ENCODE measurements at regions not wholly inside any gene's neighbourhood (a gene's known extent, or its start where the extent isn't known, plus 50 kb on each side); places are given as distances from the start of the nearest gene placed in this dataset.
"Not testable (repeated sequence)": the region's sequence is repeated elsewhere in the genome, so short reads cannot be mapped to it uniquely, and the experiment has no call there.

DNA sequence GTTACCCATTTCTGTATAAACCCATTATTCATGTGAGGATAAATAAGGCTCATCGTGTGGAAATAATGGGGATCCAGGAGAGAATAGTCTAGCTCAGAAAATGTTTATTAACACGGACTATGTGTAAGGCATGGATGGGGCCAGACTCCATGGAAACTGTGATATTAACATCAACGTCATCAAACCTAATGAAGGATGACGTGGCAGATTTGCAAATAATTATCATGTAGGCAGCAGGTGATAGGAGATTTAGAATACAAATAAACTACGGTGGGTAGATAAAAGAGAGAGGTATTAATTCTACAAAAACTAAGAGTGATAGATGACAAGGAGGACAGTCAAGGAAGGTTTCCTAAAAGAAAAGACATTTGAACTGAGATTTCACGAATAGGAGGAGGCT lies 592.2 kb downstream of the REEP3 start:
- DNase-seq (ENCODE audit: low read depth in 2 of 2), result no peak

GRCh38 chr10:64113792-64114191 lies 592.6 kb downstream of the REEP3 start:
- no peak for DNase-seq (ENCODE audit: low read depth in 2 of 2)

- no peak for DNase-seq (ENCODE audit: low read depth in 2 of 2)
Observed at GRCh38 chr10:64115471-64115870, 594.3 kb downstream of the REEP3 start.

DNA sequence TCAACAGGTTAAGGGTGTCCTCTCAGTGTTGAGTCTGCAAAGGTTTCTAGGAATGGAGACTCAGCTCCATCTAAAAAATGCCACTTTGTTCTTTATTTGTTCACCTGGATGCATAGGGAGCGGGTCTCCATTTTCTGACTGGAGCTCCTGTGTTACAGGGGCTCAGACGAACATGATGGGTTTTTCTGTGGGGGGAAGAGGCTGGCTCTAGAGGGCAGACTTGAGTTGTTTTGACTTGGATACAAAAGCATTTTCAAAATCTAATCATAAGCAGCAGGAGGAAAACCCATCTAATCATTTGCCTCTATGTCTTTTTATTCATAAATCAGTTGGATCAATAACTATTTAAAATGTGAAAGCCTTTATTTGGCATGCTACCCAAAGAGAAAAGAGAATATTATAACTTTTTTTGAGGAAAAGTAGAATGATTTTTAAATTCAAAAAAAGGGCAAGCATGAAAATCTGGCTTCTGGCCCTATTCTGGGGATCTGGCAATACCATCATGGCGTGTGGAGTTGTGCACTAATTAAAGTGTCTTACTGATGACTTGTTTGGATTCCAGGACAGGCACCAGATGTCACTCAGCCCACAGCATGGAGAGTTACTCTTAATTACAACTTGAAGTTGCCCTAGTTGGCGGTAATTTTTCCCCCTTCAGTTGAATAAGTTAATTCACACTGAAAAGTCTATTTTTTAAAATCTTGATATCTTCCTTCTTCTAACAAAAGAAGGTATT lies 594.9 kb downstream of the REEP3 start:
- no peak for DNase-seq (ENCODE audit: low read depth in 2 of 2)

- no peak for DNase-seq (ENCODE audit: low read depth in 2 of 2)
Observed at GRCh38 chr10:64116707-64117106, 595.5 kb downstream of the REEP3 start.

DNA sequence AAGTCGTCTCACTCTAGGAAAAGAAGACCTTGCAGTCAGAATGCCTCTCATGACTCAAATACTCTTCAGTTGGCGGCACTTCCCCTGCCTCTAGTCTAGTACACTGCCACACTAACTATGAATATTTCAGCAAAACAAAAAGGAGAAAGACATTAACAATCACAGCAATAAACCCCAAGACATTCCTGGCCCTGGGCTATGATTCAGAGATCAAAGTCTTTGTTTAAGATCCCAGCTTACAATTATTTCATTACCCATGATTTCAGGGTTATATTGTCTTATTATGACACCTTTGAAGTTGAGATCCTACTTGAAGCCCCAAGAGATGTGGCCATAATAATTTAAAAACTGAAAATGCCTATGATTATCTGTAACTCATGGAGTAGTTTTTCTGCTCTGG lies 597.5 kb downstream of the REEP3 start:
- no peak for DNase-seq (ENCODE audit: low read depth in 2 of 2)

- not testable (repeated sequence) for DNase-seq (ENCODE audit: low read depth in 2 of 2)
Observed at GRCh38 chr10:64120301-64120980, 599.2 kb downstream of the REEP3 start.

GRCh38 chr10:64130152-64130551 lies 609.0 kb downstream of the REEP3 start:
- DNase-seq (ENCODE audit: low read depth in 2 of 2), result no peak

- no peak for DNase-seq (ENCODE audit: low read depth in 2 of 2)
Observed at GRCh38 chr10:64134676-64135075, 613.5 kb downstream of the REEP3 start.

- no peak for DNase-seq (ENCODE audit: low read depth in 2 of 2)
Observed at GRCh38 chr10:64142395-64142794, 621.2 kb downstream of the REEP3 start.

DNA sequence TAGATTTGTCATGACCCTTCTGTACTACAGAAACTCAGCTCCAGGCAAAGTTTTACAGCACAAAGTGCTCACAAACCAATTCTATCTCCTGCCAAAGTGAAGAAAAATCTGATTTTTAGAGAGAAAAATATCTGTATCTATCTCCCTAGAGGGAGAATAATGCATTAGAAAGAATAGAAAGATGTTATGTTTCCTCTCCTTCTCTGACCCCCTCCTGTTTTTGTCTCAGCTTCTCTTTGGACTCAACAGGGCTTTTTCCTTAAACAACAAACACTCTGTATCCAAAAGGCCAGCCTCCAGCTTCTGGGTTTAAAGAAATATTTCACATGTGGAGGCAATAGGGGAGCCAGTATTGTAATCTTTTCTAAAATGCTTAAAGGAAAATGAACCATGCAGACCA lies 627.4 kb downstream of the REEP3 start:
- no peak for DNase-seq (ENCODE audit: low read depth in 2 of 2)

- DNase-seq (ENCODE audit: low read depth in 2 of 2), result no peak
Observed at GRCh38 chr10:64156166-64156565, 635.0 kb downstream of the REEP3 start.

GRCh38 chr10:64158551-64158950 lies 637.4 kb downstream of the REEP3 start:
- DNase-seq (ENCODE audit: low read depth in 2 of 2), result no peak

DNA sequence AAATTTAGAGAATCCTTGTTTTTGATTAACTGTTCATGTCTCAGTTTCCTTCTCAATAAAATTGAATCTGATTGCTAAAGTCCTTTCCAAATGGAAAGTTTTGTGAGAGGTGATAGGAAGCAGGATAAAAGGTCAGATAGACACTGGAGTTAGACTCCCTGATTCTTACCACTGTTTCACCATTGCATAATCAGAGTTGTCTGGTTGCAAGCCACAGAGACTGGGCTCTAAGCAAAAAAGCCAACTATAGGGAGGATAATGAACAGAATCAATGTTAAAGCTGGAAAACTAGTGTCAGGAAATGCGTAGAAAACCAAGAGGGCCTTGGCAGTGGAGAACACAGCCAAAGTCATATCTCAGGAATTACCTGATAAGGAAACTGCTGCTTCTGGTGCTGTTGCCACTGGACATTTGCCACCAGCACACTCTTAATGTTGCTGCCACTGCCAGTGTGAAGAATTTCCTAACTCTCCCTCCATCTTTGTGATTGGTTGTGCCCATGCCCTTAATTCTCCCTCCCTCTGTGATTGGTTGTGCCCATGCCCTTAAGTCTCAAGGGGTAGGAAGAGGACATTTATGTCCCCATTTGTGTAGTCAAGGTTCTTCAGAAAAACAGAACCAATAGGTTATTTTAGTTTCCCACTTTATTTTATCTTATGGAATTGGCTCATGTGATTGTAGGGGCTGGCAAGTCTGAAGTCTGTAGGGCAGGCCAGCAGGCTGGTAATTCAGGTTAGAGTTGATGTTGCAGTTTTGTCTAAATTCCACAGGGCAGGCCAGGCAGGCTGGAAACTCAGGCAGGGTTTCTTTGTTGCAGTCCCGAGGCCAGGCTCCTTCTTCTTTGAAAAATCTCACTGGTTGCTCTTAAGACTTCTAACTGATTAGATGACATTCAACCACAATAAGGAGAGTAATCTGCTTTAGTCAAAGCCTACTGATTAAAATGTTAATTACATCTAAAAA lies 639.0 kb downstream of the REEP3 start:
- no peak for DNase-seq (ENCODE audit: low read depth in 2 of 2)

- no peak for DNase-seq (ENCODE audit: low read depth in 2 of 2)
Observed at GRCh38 chr10:64170791-64171190, 649.6 kb downstream of the REEP3 start.

DNA sequence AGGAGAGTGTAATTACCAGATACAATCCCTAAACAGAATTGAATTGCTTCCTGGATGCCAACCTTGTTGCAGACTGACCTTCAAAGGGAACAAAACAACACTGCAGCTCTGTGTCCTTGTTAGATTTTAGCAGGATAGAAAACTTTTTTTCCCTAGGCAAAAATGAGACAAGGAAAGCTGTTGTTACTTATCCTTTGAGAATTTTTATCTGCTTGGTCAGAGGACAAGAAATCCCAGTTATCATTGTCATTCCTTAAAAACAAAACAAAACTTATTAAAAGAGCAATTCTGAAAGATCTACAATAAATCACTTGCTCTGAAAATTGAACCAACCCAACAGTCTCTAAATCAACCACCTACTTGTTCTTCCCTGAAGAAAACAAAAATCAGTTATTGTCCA lies 652.6 kb downstream of the REEP3 start:
- no peak for DNase-seq (ENCODE audit: low read depth in 2 of 2)

DNA sequence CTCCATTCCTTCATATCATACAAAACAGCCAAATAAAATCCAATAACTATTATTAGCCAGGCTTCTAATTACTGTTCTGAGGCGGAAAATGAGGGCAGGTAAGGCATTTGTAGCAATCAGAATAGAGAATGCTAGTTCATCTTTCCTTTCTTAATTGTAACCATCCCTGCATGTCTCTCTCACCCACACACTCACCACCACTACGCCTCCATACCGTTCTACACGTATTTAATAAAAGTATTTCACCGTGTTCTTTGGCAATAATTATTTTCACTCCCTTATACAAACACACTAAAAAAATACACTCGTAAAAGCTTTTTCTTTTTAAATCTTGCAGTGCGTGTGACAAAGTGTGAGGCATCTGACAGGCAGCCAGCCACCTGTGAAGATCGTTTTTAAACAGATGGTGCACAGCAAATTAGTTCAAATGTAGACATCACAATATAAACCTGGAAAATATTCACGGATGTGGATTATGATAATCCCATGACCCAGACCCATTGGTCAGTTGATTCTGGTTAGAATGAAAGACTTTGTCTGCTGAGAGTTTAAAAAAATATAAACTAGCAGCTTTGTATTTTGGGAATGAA lies 653.6 kb downstream of the REEP3 start:
- DNase-seq (ENCODE audit: low read depth in 2 of 2), result no peak

DNA sequence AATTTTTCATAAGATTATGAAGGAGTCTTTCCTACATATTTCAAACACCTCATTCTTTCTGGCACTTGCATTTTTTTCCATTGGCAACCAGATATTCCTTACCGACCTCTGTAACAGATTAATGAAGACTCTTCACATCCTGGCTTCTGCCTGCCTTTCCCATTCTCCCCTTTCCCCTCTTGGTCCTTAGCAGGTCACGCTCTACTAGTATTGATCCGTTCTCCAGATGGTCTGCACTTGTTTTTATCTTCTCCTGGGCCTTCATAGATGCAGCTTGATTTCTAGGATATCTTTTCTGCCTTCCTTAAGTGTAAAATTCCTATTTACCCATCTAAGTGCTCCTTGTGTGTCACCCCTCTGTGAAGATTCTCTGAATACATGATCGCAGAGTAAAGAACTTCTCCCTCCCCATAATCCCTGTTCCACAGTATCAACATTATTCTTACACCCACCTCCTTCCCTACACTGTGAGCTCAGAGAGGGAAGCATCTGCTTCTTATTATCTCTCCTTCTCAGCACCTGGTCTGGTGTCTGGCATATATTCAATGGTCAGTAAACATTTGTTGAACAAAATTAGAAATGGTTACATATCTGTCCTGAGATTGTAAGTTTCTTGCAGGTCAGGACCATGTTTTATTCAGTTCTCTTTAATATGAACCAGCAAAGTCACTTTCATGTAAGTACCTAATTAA lies 654.2 kb downstream of the REEP3 start:
- no peak for DNase-seq (ENCODE audit: low read depth in 2 of 2)

DNA sequence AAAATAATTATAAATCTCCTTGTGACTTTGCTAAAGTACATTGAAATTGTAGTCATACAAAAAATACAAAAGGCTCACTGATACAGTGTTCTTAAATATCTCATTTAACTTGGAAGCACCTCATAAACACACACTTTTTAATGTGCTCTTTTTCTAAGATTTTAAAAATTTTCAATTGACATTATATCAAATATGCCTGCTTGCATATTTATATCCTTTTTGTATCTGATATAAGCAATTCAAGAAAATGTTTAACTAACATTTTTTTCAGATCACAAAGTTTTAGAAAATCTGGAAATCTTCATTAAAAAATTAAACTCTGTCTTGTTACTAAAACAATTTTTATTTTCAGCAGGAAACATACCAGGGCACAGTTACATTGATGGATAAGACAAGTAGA lies 661.5 kb downstream of the REEP3 start:
- DNase-seq (ENCODE audit: low read depth in 2 of 2), result no peak

DNA sequence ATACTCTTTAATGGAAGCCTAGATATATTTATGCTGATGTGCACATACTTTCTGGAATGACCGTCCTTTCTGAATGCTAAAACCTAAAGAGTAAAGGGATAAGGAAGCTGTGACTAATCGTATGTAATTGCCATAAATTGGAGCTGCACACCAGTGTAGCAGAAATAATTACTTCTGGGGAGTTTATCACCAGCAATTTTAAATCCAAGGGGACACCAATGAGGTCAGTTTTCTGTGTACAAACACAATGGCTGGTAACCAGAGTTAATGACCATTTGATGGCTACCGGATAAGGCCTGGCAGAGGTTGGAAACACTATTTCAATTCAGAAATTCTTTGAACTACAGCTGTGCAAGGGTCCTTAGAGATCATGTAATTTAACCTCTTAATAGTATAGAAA lies 670.1 kb downstream of the REEP3 start:
- DNase-seq (ENCODE audit: low read depth in 2 of 2), result no peak

GRCh38 chr10:64196638-64197315 lies 675.6 kb downstream of the REEP3 start:
- no peak for DNase-seq (ENCODE audit: low read depth in 2 of 2)
